CD4-positive, alpha-beta T cell (primary cell): ENCODE measurements at regions not wholly inside any gene's neighbourhood (a gene's known extent, or its start where the extent isn't known, plus 50 kb on each side); places are given as distances from the start of the nearest gene placed in this dataset.

ENCODE experiments used
- ATAC-seq: fragments of 200-7000 bp; cut with Tn5 transposase; one replicate; pipeline ENCODE4 v1.10.0; 2022; ENCODE audit warnings: mild to moderate bottlenecking; ENCODE audit not compliant: poor library complexity
- CTCF ChIA-PET: fragments of 350-600 bp; sonication (Branson Sonifier 250); formaldehyde crosslinking; loops from one replicate; lab custom pipeline; 2021; ENCODE audit warnings: antibody characterized with exemption, inconsistent platforms; lab: Charles Lee
- POLR2A ChIA-PET: fragments of 350-600 bp; sonication (Branson Sonifier 250); formaldehyde crosslinking; loops from one replicate; lab custom pipeline; 2021; ENCODE audit warnings: antibody characterized with exemption, inconsistent platforms; lab: Charles Lee
- DNase-seq, 14 experiments: peaks; one replicate each; pipeline ENCODE4 v3.0.0-alpha.2; 2013 to 2020; ENCODE audit warnings: mixed read lengths in 2 of 14
- H3K27ac ChIP-seq, 2 donors: one replicate each; pipeline versions ENCODE4 v1.5.1 to v1.7.0; 2013; ENCODE audit warnings: low read length in 2 of 2, low read depth in 1 of 2, mild to moderate bottlenecking in 1 of 2
- H3K27me3 ChIP-seq, 2 experiments: 1 replicate in 1 of 2; 2 replicates in 1 of 2; pipeline versions ENCODE4 v1.6.1 to v1.7.0; 2013; ENCODE audit warnings: low read length in 2 of 2, control low read depth in 1 of 2, mild to moderate bottlenecking in 1 of 2, moderate library complexity in 1 of 2; ENCODE audit not compliant: insufficient read depth in 2 of 2, control insufficient read depth in 1 of 2
- H3K36me3 ChIP-seq: one replicate; pipeline ENCODE4 v1.6.1; 2013; ENCODE audit warnings: low read length, control low read depth; ENCODE audit not compliant: insufficient read depth
- H3K4me1 ChIP-seq: one replicate; pipeline ENCODE4 v1.6.1; 2013; ENCODE audit warnings: low read length, control low read depth; ENCODE audit not compliant: insufficient read depth
- H3K4me3 ChIP-seq: one replicate; pipeline ENCODE4 v1.5.1; 2013; ENCODE audit warnings: mild to moderate bottlenecking, low read length, moderate library complexity
- H3K9me3 ChIP-seq, 2 experiments: 1 replicate in 1 of 2; 2 replicates in 1 of 2; pipeline versions ENCODE4 v1.6.1 to v1.7.0; 2013; ENCODE audit warnings: low read length in 2 of 2, mild to moderate bottlenecking in 2 of 2, control low read depth in 1 of 2, moderate library complexity in 1 of 2; ENCODE audit not compliant: control insufficient read depth in 1 of 2, insufficient read depth in 1 of 2
- H3K27ac Mint-ChIP-seq: one replicate; pipeline ENCODE4 v1.8.0; 2020; ENCODE audit warnings: mixed read lengths
- H3K27me3 Mint-ChIP-seq: one replicate; pipeline ENCODE4 v1.8.0; 2021; ENCODE audit warnings: mixed read lengths
- H3K36me3 Mint-ChIP-seq: one replicate; pipeline ENCODE4 v1.8.0; 2021; ENCODE audit warnings: low read depth, mixed read lengths
- H3K4me1 Mint-ChIP-seq: one replicate; pipeline ENCODE4 v1.8.0; 2021; ENCODE audit warnings: low read depth, mixed read lengths
- H3K4me3 Mint-ChIP-seq: one replicate; pipeline ENCODE4 v1.8.0; 2020; ENCODE audit warnings: mild to moderate bottlenecking, mixed read lengths
- H3K9me3 Mint-ChIP-seq: one replicate; pipeline ENCODE4 v1.8.0; 2020; ENCODE audit warnings: mixed read lengths
- intact Hi-C, 2 experiments: fragments of 100-400 bp; cut with DNase I in 1 of 2; cut with micrococcal nuclease in 1 of 2; formaldehyde crosslinking; loops; one replicate each; pipeline versions ENCODE4 v1.15.1 to v1.9.0; 2023 to 2025; cut with DNase I, micrococcal nuclease
- TF ChIP-seq, protein P1 (sequence below): fragments of 200-600 bp; IDR thresholded peaks from one replicate; pipeline ENCODE4 v1.8.0; 2022; ENCODE audit warnings: antibody characterized with exemption, mild to moderate bottlenecking

DNA sequence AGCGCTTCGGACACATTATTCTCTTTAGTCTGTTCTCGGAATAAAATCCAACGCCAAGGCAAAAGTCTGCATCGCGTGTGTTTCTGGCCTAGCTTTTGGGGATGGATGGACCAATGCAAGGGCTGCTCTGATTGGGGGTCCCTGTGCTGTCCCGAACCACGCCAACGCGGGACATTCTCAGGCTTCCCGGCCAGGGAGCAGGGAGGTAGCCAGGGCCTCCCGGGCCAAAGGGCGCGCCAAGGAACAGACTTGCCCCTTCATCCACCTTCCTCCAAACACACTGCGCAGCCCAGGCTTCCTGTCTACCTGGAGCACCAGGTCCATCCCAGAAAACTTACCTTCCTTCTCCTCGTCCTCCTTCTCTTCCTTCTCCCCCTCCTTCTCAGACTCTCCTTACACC is 113.0 kb upstream of the SELENOP start:
- H3K9me3 Mint-ChIP-seq, result no peaks in the 10 kb centered on the region
- no peak overlapping the region for H3K4me3 Mint-ChIP-seq
- H3K36me3 Mint-ChIP-seq, result no peaks in the 10 kb centered on the region
- no peaks in the 10 kb centered on the region for H3K27me3 Mint-ChIP-seq
- no peak overlapping the region for H3K27ac ChIP-seq
- DNase-seq, result no peak
- ChIA-PET CTCF (no interaction called here), POLR2A (no interaction called here)
- H3K36me3 ChIP-seq, result no peaks in the 10 kb centered on the region
- H3K27ac Mint-ChIP-seq, result no peak overlapping the region
- no peaks in the 10 kb centered on the region for H3K4me1 Mint-ChIP-seq
- H3K9me3 ChIP-seq, result peaks cover 0 to 11% of the 10 kb centered on the region in 2 experiments
- no peak for ATAC-seq
- H3K4me3 ChIP-seq, result no peak overlapping the region
- H3K27me3 ChIP-seq, result no peaks in the 10 kb centered on the region
- TF ChIP-seq, protein P1, sequence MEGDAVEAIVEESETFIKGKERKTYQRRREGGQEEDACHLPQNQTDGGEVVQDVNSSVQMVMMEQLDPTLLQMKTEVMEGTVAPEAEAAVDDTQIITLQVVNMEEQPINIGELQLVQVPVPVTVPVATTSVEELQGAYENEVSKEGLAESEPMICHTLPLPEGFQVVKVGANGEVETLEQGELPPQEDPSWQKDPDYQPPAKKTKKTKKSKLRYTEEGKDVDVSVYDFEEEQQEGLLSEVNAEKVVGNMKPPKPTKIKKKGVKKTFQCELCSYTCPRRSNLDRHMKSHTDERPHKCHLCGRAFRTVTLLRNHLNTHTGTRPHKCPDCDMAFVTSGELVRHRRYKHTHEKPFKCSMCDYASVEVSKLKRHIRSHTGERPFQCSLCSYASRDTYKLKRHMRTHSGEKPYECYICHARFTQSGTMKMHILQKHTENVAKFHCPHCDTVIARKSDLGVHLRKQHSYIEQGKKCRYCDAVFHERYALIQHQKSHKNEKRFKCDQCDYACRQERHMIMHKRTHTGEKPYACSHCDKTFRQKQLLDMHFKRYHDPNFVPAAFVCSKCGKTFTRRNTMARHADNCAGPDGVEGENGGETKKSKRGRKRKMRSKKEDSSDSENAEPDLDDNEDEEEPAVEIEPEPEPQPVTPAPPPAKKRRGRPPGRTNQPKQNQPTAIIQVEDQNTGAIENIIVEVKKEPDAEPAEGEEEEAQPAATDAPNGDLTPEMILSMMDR, result no peak
- H3K4me1 ChIP-seq, result no peaks in the 10 kb centered on the region
- intact Hi-C loops, result no loop called here

DNA sequence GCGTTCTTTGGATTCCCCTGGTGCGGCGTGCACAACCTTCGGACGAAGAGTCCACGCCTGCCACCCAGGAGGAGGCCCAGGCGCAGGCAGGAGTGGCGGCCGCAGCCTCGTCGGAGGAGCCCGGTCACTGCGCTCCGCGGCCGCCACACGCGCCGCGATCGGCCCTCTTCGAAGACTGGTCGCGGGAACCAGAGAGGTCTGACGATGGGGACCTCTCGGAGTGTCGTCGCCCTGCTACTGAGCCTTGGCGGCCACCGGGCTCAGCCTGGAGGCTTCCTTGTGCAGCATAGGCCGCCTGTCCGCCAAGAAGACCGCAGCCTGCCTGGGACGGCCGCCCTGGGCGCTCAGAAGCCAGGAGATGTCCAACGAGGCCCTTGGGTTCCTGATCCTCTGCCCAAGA is 112.5 kb upstream of the SELENOP start:
- no peaks in the 10 kb centered on the region for H3K4me1 ChIP-seq
- TF ChIP-seq, protein P1, result no peak
- no peaks in the 10 kb centered on the region for H3K27me3 ChIP-seq
- H3K27me3 Mint-ChIP-seq, result no peaks in the 10 kb centered on the region
- no peak overlapping the region for H3K27ac ChIP-seq
- H3K9me3 Mint-ChIP-seq, result no peaks in the 10 kb centered on the region
- H3K4me3 ChIP-seq, result no peak overlapping the region
- no peak for DNase-seq
- no peaks in the 10 kb centered on the region for H3K36me3 Mint-ChIP-seq
- no peaks in the 10 kb centered on the region for H3K4me1 Mint-ChIP-seq
- H3K4me3 Mint-ChIP-seq, result no peak overlapping the region
- H3K9me3 ChIP-seq, result peaks cover 0 to 11% of the 10 kb centered on the region in 2 experiments
- no peak for ATAC-seq
- ChIA-PET CTCF (no interaction called here), POLR2A (no interaction called here)
- no peaks in the 10 kb centered on the region for H3K36me3 ChIP-seq
- intact Hi-C loops, result no loop called here
- no peak overlapping the region for H3K27ac Mint-ChIP-seq

GRCh38 chr5:42923710-42924109 is 112.0 kb upstream of the SELENOP start:
- TF ChIP-seq, protein P1, result no peak
- no peaks in the 10 kb centered on the region for H3K4me1 ChIP-seq
- Mint-ChIP-seq H3K4me3 (no peak overlapping the region), H3K27ac (no peak overlapping the region), H3K4me1 (no peaks in the 10 kb centered on the region), H3K36me3 (no peaks in the 10 kb centered on the region), H3K27me3 (no peaks in the 10 kb centered on the region), H3K9me3 (no peaks in the 10 kb centered on the region)
- intact Hi-C loops, result no loop called here
- ChIA-PET POLR2A (no interaction called here), CTCF (no interaction called here)
- no peaks in the 10 kb centered on the region for H3K27me3 ChIP-seq
- peaks cover 0 to 11% of the 10 kb centered on the region in 2 experiments for H3K9me3 ChIP-seq
- ATAC-seq (no peak), DNase-seq (no peak)
- H3K36me3 ChIP-seq, result no peaks in the 10 kb centered on the region
- H3K4me3 ChIP-seq, result no peak overlapping the region
- no peak overlapping the region for H3K27ac ChIP-seq
